Astrocyte (in vitro differentiated cells and primary cell): ENCODE measurements at regions not wholly inside any gene's neighbourhood (a gene's known extent, or its start where the extent isn't known, plus 50 kb on each side); places are given as distances from the start of the nearest gene placed in this dataset.

Experiments used
- EZH2 ChIP-seq: IDR thresholded peaks from 2 replicates; pipeline ENCODE4 v1.6.1; 2012; ENCODE audit warnings: mild to moderate bottlenecking, low read length, inconsistent platforms; ENCODE audit not compliant: insufficient read depth
- TF ChIP-seq, protein P1 (sequence below): IDR thresholded peaks from 2 replicates; pipeline ENCODE4 v1.5.1; 2011; ENCODE audit warnings: low read depth, mild to moderate bottlenecking, inconsistent platforms, low read length, moderate library complexity; ENCODE audit not compliant: insufficient read depth

GRCh38 chr3:110093812-110094401, 756.6 kb upstream of the DPPA4 start:
- TF ChIP-seq, protein P1, sequence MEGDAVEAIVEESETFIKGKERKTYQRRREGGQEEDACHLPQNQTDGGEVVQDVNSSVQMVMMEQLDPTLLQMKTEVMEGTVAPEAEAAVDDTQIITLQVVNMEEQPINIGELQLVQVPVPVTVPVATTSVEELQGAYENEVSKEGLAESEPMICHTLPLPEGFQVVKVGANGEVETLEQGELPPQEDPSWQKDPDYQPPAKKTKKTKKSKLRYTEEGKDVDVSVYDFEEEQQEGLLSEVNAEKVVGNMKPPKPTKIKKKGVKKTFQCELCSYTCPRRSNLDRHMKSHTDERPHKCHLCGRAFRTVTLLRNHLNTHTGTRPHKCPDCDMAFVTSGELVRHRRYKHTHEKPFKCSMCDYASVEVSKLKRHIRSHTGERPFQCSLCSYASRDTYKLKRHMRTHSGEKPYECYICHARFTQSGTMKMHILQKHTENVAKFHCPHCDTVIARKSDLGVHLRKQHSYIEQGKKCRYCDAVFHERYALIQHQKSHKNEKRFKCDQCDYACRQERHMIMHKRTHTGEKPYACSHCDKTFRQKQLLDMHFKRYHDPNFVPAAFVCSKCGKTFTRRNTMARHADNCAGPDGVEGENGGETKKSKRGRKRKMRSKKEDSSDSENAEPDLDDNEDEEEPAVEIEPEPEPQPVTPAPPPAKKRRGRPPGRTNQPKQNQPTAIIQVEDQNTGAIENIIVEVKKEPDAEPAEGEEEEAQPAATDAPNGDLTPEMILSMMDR, result no peak
- no peak for TF ChIP-seq EZH2
